ENCODE measurements at regions not wholly inside any gene's neighbourhood (a gene's known extent, or its start where the extent isn't known, plus 50 kb on each side); places are given as distances from the start of the nearest gene placed in this dataset.
"Not testable (repeated sequence)": the region's sequence is repeated elsewhere in the genome, so short reads cannot be mapped to it uniquely, and the experiment has no call there.

DNA sequence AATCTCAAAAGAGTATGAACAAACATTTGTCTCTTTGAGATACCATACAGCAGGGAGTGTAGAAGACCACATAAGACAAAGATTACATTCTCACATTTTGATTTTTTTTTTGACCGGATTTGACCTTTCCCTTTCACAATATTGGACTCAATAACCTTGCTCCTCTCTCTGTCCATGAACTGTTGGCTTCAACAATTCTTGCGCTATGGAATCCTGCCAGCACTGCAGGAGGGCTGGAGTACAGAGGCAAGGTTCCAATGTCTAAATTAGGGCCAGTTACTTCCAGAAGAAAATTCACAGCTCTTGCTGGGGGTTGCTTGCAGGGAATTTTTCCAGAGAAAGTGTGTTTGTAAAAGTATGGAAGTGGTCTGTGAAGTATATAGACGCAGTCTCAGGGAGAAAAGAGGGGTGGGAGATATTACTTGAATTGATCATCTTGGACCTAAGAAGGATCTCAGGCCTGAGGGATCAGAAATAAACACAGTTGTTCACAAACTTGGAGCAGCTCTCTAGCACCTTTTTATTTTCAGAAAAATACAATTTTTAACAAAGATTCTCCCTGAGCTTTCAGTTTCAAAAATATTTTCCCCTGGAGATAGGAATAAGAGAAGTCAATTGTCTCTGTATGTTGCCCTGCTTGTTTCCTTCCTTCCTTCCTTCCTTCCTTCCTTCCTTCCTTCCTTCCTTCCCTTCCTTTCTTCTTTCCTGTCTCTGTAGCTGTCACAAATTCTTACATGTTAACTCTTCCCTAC, 765.9 kb downstream of the BCKDHB start:
- DNase-seq (ENCODE audit: low read depth) = no peak
- no peak overlapping the region for H3K4me3 ChIP-seq (ENCODE audit: low read depth, low read length)
- TF ChIP-seq POLR2A (IDR thresholded peaks at IDR 0.05; ENCODE audit: extremely low read depth, insufficient read length) = no peak
- TF ChIP-seq, protein P1, sequence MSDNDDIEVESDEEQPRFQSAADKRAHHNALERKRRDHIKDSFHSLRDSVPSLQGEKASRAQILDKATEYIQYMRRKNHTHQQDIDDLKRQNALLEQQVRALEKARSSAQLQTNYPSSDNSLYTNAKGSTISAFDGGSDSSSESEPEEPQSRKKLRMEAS (IDR thresholded peaks at IDR 0.05; ENCODE audit: low read depth, low read length) = no peak
- no peak for TF ChIP-seq MYC (IDR thresholded peaks at IDR 0.05; ENCODE audit: low read depth, low read length)
- TF ChIP-seq, protein P2, sequence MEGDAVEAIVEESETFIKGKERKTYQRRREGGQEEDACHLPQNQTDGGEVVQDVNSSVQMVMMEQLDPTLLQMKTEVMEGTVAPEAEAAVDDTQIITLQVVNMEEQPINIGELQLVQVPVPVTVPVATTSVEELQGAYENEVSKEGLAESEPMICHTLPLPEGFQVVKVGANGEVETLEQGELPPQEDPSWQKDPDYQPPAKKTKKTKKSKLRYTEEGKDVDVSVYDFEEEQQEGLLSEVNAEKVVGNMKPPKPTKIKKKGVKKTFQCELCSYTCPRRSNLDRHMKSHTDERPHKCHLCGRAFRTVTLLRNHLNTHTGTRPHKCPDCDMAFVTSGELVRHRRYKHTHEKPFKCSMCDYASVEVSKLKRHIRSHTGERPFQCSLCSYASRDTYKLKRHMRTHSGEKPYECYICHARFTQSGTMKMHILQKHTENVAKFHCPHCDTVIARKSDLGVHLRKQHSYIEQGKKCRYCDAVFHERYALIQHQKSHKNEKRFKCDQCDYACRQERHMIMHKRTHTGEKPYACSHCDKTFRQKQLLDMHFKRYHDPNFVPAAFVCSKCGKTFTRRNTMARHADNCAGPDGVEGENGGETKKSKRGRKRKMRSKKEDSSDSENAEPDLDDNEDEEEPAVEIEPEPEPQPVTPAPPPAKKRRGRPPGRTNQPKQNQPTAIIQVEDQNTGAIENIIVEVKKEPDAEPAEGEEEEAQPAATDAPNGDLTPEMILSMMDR (IDR thresholded peaks at IDR 0.05; ENCODE audit: low read depth, low read length) = no peak

DNA sequence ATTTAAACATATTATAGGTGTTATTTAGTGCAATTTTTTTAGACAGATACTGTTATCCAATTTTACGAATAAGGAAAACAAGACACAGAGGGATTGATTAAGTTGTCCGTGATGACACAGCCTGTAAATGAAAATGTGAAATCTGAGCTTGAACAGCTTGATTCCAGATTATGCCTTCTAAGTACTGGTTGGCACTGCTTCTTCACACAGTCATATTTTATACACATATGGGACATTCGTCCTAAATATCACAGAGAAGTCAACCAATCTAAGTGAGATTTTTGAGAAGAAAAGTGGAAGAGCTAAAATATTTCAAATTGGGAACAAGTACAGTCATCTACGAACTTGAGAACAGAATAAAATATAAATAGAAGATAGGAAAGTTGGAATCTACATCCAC, 756.3 kb downstream of the BCKDHB start:
- no peak for DNase-seq (ENCODE audit: low read depth)
- no peak for TF ChIP-seq MYC (IDR thresholded peaks at IDR 0.05; ENCODE audit: low read depth, low read length)
- no peak for TF ChIP-seq POLR2A (IDR thresholded peaks at IDR 0.05; ENCODE audit: extremely low read depth, insufficient read length)
- TF ChIP-seq, protein P1 (IDR thresholded peaks at IDR 0.05; ENCODE audit: low read depth, low read length) = no peak
- TF ChIP-seq, protein P2 (IDR thresholded peaks at IDR 0.05; ENCODE audit: low read depth, low read length) = no peak
- H3K4me3 ChIP-seq (ENCODE audit: low read depth, low read length) = no peak overlapping the region

DNA sequence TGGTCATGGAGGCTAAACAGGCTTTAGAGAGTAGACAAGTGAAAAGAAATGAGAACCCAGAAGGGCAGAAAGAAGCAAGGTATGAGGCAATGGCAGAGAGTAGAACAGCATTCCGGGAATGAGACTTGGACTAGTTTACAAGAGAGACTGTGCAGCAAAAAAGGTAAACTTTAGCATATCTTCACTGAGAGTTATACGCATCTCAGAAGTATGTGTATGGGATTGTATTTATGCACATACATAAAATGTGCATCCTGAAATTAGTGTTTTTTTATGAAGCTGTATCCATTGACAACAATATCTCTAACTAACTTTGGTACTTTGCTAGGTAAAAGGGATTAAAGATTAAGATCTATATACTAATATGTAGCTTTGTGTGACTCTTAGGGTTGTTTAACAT, 753.6 kb downstream of the BCKDHB start:
- H3K4me3 ChIP-seq (ENCODE audit: low read depth, low read length) = no peak overlapping the region
- TF ChIP-seq POLR2A (IDR thresholded peaks at IDR 0.05; ENCODE audit: extremely low read depth, insufficient read length) (no peak), MYC (IDR thresholded peaks at IDR 0.05; ENCODE audit: low read depth, low read length) (no peak)
- TF ChIP-seq, protein P1 (IDR thresholded peaks at IDR 0.05; ENCODE audit: low read depth, low read length) = no peak
- TF ChIP-seq, protein P2 (IDR thresholded peaks at IDR 0.05; ENCODE audit: low read depth, low read length) = no peak
- DNase-seq (ENCODE audit: low read depth) = no peak

DNA sequence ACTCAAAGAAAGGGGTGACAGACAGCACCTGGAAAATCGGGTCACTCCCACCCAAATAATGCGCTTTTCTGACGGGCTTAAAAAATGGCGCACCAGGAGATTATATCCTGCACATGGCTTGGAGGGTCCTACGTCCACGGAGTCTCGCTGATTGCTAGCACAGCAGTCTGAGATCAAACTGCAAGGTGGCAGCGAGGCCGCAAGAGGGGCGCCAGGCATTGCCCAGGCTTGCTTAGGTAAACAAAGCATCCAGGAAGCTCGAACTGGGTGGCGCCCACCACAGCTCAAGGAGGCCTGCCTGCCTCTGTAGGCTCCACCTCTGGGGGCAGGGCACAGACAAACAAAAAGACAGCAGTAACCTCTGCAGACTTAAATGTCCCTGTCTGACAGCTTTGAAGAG, 741.5 kb downstream of the BCKDHB start:
- not testable (repeated sequence) for DNase-seq (ENCODE audit: low read depth); H3K4me3 ChIP-seq (ENCODE audit: low read depth, low read length)

DNA sequence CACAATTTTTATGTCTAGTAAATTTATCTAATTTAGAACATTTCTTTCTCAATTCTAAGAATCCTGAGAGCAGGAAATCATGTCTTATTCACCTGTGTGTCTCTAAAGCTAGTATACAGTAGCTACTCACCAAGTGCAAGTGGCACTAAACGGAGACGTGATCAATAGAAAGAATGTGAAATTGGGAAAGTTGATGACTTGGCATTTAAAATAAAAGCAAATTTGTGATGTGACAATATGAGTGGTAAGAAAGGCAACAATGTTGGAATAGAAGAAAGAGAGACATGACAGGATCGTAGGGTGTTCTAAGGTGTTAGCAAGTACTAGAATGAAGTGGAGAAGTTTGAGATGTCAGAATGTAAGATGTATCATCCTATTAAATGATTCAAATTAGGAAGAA, 725.9 kb downstream of the BCKDHB start:
- DNase-seq (ENCODE audit: low read depth) = no peak
- TF ChIP-seq, protein P1 (IDR thresholded peaks at IDR 0.05; ENCODE audit: low read depth, low read length) = no peak
- TF ChIP-seq, protein P2 (IDR thresholded peaks at IDR 0.05; ENCODE audit: low read depth, low read length) = no peak
- no peak for TF ChIP-seq POLR2A (IDR thresholded peaks at IDR 0.05; ENCODE audit: extremely low read depth, insufficient read length)
- TF ChIP-seq MYC (IDR thresholded peaks at IDR 0.05; ENCODE audit: low read depth, low read length) = no peak
- H3K4me3 ChIP-seq (ENCODE audit: low read depth, low read length) = no peak overlapping the region

DNA sequence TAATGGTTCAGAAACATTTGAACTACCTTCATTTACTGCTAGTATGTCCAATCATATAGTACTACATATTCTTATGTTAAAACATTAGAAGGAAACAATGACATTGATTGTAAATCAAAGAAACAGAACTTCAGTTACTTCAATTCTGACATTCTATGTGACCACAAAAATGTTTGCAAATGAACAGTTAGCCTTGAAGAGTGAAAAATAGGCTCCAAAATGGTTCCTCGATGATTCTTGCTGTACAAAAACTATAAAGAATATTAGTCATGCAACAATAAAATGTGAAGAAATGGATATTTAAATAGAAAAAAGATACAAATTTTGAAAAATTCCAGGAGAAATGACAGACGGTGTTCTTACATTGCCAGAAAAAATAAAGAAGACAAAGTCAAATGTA, 686.9 kb downstream of the BCKDHB start:
- no peak for TF ChIP-seq POLR2A (IDR thresholded peaks at IDR 0.05; ENCODE audit: extremely low read depth, insufficient read length)
- DNase-seq (ENCODE audit: low read depth) = no peak
- H3K4me3 ChIP-seq (ENCODE audit: low read depth, low read length) = no peak overlapping the region

DNA sequence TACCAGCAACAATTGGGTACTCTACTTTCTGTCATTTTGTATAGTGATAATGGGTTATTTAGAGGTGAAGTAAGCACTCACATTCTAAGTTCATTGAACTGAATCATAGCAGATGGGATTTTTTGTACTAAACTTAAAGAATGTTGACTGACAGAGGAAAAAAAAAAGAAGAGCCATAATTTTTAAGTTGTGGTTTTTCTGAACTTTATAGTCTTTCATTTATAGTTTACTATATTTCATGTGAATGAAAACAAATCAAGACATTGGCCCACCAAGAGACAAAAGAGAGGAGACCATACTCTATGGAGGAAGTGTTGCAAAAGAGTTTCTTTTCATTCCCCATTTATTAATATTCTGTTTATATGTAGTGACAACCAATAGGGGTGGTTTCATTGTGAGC, 685.7 kb downstream of the BCKDHB start:
- TF ChIP-seq MYC (IDR thresholded peaks at IDR 0.05; ENCODE audit: low read depth, low read length) = no peak
- TF ChIP-seq POLR2A (IDR thresholded peaks at IDR 0.05; ENCODE audit: extremely low read depth, insufficient read length) = no peak
- TF ChIP-seq, protein P2 (IDR thresholded peaks at IDR 0.05; ENCODE audit: low read depth, low read length) = no peak
- TF ChIP-seq, protein P1 (IDR thresholded peaks at IDR 0.05; ENCODE audit: low read depth, low read length) = no peak
- DNase-seq (ENCODE audit: low read depth) = no peak
- no peak overlapping the region for H3K4me3 ChIP-seq (ENCODE audit: low read depth, low read length)

Data from NB4 (cell line).